ENCODE measurements at regions not wholly inside any gene's neighbourhood (a gene's known extent, or its start where the extent isn't known, plus 50 kb on each side); places are given as distances from the start of the nearest gene placed in this dataset.

DNA sequence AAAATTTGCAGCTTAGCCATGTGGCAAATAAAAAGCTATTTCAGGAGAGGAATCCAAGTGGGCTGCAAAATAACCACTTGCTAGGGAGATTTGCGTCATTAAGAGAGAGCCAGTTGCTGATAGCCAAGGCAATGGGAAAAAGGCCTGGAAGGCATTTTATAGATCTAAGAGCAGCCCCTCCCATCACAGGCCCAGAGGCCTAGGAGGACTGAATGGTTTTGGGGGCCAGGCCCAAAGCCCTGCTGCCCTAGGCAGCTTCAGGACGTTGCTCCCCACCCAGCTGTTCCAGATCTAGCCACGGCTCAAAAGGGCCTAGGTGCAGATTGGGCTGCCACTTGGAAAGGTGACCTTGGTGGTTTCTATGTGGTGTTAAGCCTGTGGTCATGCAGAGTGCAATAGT, 169.0 kb downstream of the AASDHPPT start:
- intact Hi-C loops (cut with micrococcal nuclease; ENCODE audit: unreplicated experiment), result no loop called here
- Histone ChIP-seq H3K4me1 (ENCODE audit: insufficient read depth, low read length, poor library complexity, severe bottlenecking) (no peaks in the 10 kb centered on the region), H3K27me3 (replicated peaks; ENCODE audit: insufficient read depth, low read depth, low read length, poor library complexity) (peaks cover 2% of the 10 kb centered on the region), H3K27ac (ENCODE audit: low read depth, low read length, poor library complexity, severe bottlenecking) (no peak overlapping the region), H3K4me3 (ENCODE audit: low read depth, low read length, poor library complexity, severe bottlenecking) (no peak overlapping the region), H3K9me3 (ENCODE audit: low read depth, low read length, poor library complexity, severe bottlenecking) (no peaks in the 10 kb centered on the region), H3K36me3 (ENCODE audit: insufficient read depth, low read length, poor library complexity, severe bottlenecking) (no peaks in the 10 kb centered on the region)
- ChIA-PET CTCF (no interaction called here), POLR2A (ENCODE audit: low non-redundant PET) (no interaction called here)
- no TSS peak for BruUV-seq (replicated peaks)
- DNase-seq (ENCODE audit: low spot score), result no peak
- TF ChIP-seq EZH2 (IDR thresholded peaks at IDR 0.05; ENCODE audit: borderline replicate concordance, low read depth, low read length, poor library complexity, severe bottlenecking), result no peak

DNA sequence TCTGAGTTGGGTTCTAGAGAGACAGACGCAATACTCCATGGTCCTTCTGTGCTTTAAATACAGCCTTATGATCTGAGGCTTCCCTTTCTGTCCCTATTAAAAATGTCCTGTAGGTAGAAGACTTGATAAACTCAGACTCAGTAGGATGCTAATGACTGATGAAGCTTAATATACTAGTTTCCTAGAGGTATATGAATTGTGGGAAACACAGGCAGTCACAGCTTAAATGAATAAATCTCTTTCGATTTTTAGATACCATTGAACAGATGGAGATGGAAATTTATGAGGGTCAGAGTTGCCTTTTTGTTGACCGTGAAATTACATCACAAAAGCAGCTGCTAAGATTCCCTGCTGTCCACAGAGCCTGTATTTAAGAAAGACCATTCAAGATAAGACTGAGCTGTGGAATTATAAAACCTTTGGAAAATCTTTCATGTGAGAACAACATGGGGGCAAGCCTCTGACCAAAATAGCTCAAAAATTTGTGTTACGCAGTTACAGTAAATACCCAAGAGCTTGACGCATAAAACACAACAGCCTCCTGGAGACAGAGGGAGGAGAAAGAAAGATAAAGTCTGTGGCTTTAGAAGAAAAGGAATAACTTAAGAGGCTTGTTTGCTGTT, 172.3 kb downstream of the AASDHPPT start:
- Histone ChIP-seq H3K9me3 (ENCODE audit: low read depth, low read length, poor library complexity, severe bottlenecking) (no peaks in the 10 kb centered on the region), H3K27me3 (replicated peaks; ENCODE audit: insufficient read depth, low read depth, low read length, poor library complexity) (no peaks in the 10 kb centered on the region), H3K4me1 (ENCODE audit: insufficient read depth, low read length, poor library complexity, severe bottlenecking) (no peaks in the 10 kb centered on the region), H3K36me3 (ENCODE audit: insufficient read depth, low read length, poor library complexity, severe bottlenecking) (no peaks in the 10 kb centered on the region), H3K4me3 (ENCODE audit: low read depth, low read length, poor library complexity, severe bottlenecking) (no peak overlapping the region), H3K27ac (ENCODE audit: low read depth, low read length, poor library complexity, severe bottlenecking) (no peak overlapping the region)
- CTCF ChIA-PET, result no interaction called here
- no peak for DNase-seq (ENCODE audit: low spot score)
- POLR2A ChIA-PET (ENCODE audit: low non-redundant PET), result no interaction called here
- intact Hi-C loops (cut with micrococcal nuclease; ENCODE audit: unreplicated experiment), result no loop called here
- TF ChIP-seq, protein P1, sequence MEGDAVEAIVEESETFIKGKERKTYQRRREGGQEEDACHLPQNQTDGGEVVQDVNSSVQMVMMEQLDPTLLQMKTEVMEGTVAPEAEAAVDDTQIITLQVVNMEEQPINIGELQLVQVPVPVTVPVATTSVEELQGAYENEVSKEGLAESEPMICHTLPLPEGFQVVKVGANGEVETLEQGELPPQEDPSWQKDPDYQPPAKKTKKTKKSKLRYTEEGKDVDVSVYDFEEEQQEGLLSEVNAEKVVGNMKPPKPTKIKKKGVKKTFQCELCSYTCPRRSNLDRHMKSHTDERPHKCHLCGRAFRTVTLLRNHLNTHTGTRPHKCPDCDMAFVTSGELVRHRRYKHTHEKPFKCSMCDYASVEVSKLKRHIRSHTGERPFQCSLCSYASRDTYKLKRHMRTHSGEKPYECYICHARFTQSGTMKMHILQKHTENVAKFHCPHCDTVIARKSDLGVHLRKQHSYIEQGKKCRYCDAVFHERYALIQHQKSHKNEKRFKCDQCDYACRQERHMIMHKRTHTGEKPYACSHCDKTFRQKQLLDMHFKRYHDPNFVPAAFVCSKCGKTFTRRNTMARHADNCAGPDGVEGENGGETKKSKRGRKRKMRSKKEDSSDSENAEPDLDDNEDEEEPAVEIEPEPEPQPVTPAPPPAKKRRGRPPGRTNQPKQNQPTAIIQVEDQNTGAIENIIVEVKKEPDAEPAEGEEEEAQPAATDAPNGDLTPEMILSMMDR (conservative IDR thresholded peaks at IDR 0.05; ENCODE audit: low read depth, low read length), result no peak
- TF ChIP-seq EZH2 (IDR thresholded peaks at IDR 0.05; ENCODE audit: borderline replicate concordance, low read depth, low read length, poor library complexity, severe bottlenecking), result no peak
- no TSS peak for BruUV-seq (replicated peaks)

DNA sequence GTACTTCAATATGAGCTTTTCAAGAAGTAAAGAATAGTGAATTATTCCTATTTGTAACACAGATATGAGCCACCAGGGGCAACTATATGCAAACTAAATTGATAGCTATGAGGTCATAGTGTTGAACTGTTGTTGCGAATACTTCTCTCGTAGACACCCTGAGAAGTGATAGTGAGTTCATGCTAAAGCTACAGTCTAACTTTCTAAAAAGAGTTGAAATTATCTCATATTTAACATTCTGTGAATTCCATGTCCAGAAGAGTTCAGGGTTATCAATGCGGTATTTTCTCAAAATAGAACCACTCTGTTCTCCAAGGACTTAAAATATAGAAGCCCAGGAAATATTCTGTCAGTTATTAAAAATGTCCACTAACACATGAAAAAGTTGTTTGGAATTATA, 185.4 kb downstream of the AASDHPPT start:
- TF ChIP-seq EZH2 (IDR thresholded peaks at IDR 0.05; ENCODE audit: borderline replicate concordance, low read depth, low read length, poor library complexity, severe bottlenecking), result no peak
- no peak for DNase-seq (ENCODE audit: low spot score)
- POLR2A ChIA-PET (ENCODE audit: low non-redundant PET), result no interaction called here
- no peak overlapping the region for H3K27ac ChIP-seq (ENCODE audit: low read depth, low read length, poor library complexity, severe bottlenecking)
- no TSS peak for BruUV-seq (replicated peaks)
- no peak overlapping the region for H3K4me3 ChIP-seq (ENCODE audit: low read depth, low read length, poor library complexity, severe bottlenecking)
- no peaks in the 10 kb centered on the region for H3K36me3 ChIP-seq (ENCODE audit: insufficient read depth, low read length, poor library complexity, severe bottlenecking)
- CTCF ChIA-PET, result no interaction called here
- no peaks in the 10 kb centered on the region for H3K9me3 ChIP-seq (ENCODE audit: low read depth, low read length, poor library complexity, severe bottlenecking)
- intact Hi-C loops (cut with micrococcal nuclease; ENCODE audit: unreplicated experiment), result no loop called here
- H3K27me3 ChIP-seq (replicated peaks; ENCODE audit: insufficient read depth, low read depth, low read length, poor library complexity), result peaks cover 9% of the 10 kb centered on the region
- no peaks in the 10 kb centered on the region for H3K4me1 ChIP-seq (ENCODE audit: insufficient read depth, low read length, poor library complexity, severe bottlenecking)

DNA sequence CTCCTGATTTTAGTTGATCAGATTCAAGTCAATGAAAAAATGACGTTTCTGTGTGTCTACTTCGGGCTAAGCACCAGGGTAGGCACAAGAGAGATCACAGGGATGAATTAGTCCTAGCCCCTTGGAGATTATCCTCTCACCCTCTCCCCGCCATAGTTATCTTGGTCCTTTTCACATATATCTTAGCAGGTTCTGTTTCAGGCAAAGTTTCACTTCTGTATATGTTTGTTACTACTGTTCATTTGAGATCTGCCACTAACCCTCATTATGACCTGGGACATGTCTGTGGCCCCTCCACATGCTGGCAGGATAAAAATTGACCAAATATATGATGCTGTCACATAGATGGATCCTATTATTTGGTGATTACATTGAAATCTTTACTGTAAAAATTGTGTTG, 186.1 kb downstream of the AASDHPPT start:
- intact Hi-C loops (cut with micrococcal nuclease; ENCODE audit: unreplicated experiment), result no loop called here
- CTCF ChIA-PET, result no interaction called here
- Histone ChIP-seq H3K4me1 (ENCODE audit: insufficient read depth, low read length, poor library complexity, severe bottlenecking) (no peaks in the 10 kb centered on the region), H3K27ac (ENCODE audit: low read depth, low read length, poor library complexity, severe bottlenecking) (no peak overlapping the region), H3K9me3 (ENCODE audit: low read depth, low read length, poor library complexity, severe bottlenecking) (no peaks in the 10 kb centered on the region), H3K36me3 (ENCODE audit: insufficient read depth, low read length, poor library complexity, severe bottlenecking) (no peaks in the 10 kb centered on the region), H3K4me3 (ENCODE audit: low read depth, low read length, poor library complexity, severe bottlenecking) (no peak overlapping the region), H3K27me3 (replicated peaks; ENCODE audit: insufficient read depth, low read depth, low read length, poor library complexity) (peaks cover 3% of the 10 kb centered on the region)
- POLR2A ChIA-PET (ENCODE audit: low non-redundant PET), result no interaction called here
- no peak for TF ChIP-seq EZH2 (IDR thresholded peaks at IDR 0.05; ENCODE audit: borderline replicate concordance, low read depth, low read length, poor library complexity, severe bottlenecking)
- TF ChIP-seq, protein P1 (conservative IDR thresholded peaks at IDR 0.05; ENCODE audit: low read depth, low read length), result no peak
- DNase-seq (ENCODE audit: low spot score), result no peak
- BruUV-seq (replicated peaks), result no TSS peak

Measured in A673 (cell line).